NCI-H2196 treated with DMSO at 0.1 percent for 48 hours (cell line): ENCODE measurements at regions not wholly inside any gene's neighbourhood (a gene's known extent, or its start where the extent isn't known, plus 50 kb on each side); places are given as distances from the start of the nearest gene placed in this dataset.
"Not testable (repeated sequence)": the region's sequence is repeated elsewhere in the genome, so short reads cannot be mapped to it uniquely, and the experiment has no call there.

Experiments used
- DNase-seq: peaks from one replicate; lab custom pipeline; 2025; ENCODE audit not compliant: unreplicated experiment; lab: John Stamatoyannopoulos, UW

- DNase-seq: no peak
These were observed 140.0 kb downstream of the NDUFA12 start for GRCh38 chr12:94863321-94864035.

GRCh38 chr12:94862421-94862820 is 141.1 kb downstream of the NDUFA12 start:
- no peak for DNase-seq

GRCh38 chr12:94856324-94856723 is 147.2 kb downstream of the NDUFA12 start:
- no peak for DNase-seq

- DNase-seq: no peak
These were observed 147.6 kb downstream of the NDUFA12 start for GRCh38 chr12:94855853-94856252.

- no peak for DNase-seq
These were observed 152.0 kb downstream of the NDUFA12 start for GRCh38 chr12:94851396-94852028.

GRCh38 chr12:94849411-94849976 is 154.0 kb downstream of the NDUFA12 start:
- DNase-seq: no peak

GRCh38 chr12:94848966-94849365 is 154.5 kb downstream of the NDUFA12 start:
- no peak for DNase-seq

- no peak for DNase-seq
These were observed 158.4 kb downstream of the NDUFA12 start for GRCh38 chr12:94845110-94845509.

- DNase-seq: no peak
These were observed 159.0 kb downstream of the NDUFA12 start for GRCh38 chr12:94844452-94844851.

GRCh38 chr12:94841904-94842610 is 161.4 kb downstream of the NDUFA12 start:
- no peak for DNase-seq

GRCh38 chr12:94841177-94841576 is 162.3 kb downstream of the NDUFA12 start:
- no peak for DNase-seq

GRCh38 chr12:94839347-94839746 is 164.2 kb downstream of the NDUFA12 start:
- DNase-seq: no peak

- DNase-seq: not testable (repeated sequence)
These were observed 166.4 kb downstream of the NDUFA12 start for GRCh38 chr12:94836952-94837670.

- no peak for DNase-seq
These were observed 169.4 kb downstream of the NDUFA12 start for GRCh38 chr12:94834036-94834625.

- no peak for DNase-seq
These were observed 170.5 kb downstream of the NDUFA12 start for GRCh38 chr12:94832780-94833681.

GRCh38 chr12:94832105-94832504 is 171.4 kb downstream of the NDUFA12 start:
- DNase-seq: no peak

GRCh38 chr12:94831081-94831751 is 172.3 kb downstream of the NDUFA12 start:
- no peak for DNase-seq

- DNase-seq: no peak
These were observed 173.9 kb downstream of the NDUFA12 start for GRCh38 chr12:94829552-94829951.

GRCh38 chr12:94819011-94819410 is 168.7 kb upstream of the TMCC3 start:
- DNase-seq: no peak
